GM23338 (cell line): ENCODE measurements at regions not wholly inside any gene's neighbourhood (a gene's known extent, or its start where the extent isn't known, plus 50 kb on each side); places are given as distances from the start of the nearest gene placed in this dataset.

Experiments used
- ATAC-seq: fragments of 200-7000 bp; cut with Tn5 transposase; 3 replicates; pipeline ENCODE4 v1.9.1; 2020
- DNase-seq: peaks from one replicate; pipeline ENCODE4 v3.0.0-alpha.2; 2015; ENCODE audit warnings: low spot score
- H2AFZ ChIP-seq: fragments of 200-600 bp; sonication (generic); 2 replicates; pipeline ENCODE4 v1.8.0; 2016; ENCODE audit warnings: antibody characterized with exemption, mild to moderate bottlenecking, moderate library complexity
- H3F3A ChIP-seq: fragments of 200-600 bp; sonication (generic); replicated peaks from 2 replicates; pipeline ENCODE4 v1.8.0; 2017; ENCODE audit warnings: antibody characterized with exemption, mixed run types, low read depth
- H3K27ac ChIP-seq: fragments of 200-600 bp; sonication (generic); 2 replicates; pipeline ENCODE4 v1.6.1; 2016; ENCODE audit warnings: low read depth
- H3K27me3 ChIP-seq: fragments of 200-600 bp; sonication (generic); 2 replicates; pipeline ENCODE4 v1.8.0; 2016; ENCODE audit warnings: mild to moderate bottlenecking, mixed run types, moderate library complexity; ENCODE audit not compliant: insufficient read depth
- H3K36me3 ChIP-seq: fragments of 200-600 bp; sonication (generic); 2 replicates; pipeline ENCODE4 v1.8.0; 2016; ENCODE audit warnings: mild to moderate bottlenecking; ENCODE audit not compliant: insufficient read depth
- H3K4me1 ChIP-seq: fragments of 200-600 bp; sonication (generic); 2 replicates; pipeline ENCODE4 v1.8.0; 2016; ENCODE audit warnings: mild to moderate bottlenecking, moderate library complexity; ENCODE audit not compliant: insufficient read depth
- H3K4me2 ChIP-seq: fragments of 200-600 bp; sonication (generic); 2 replicates; pipeline ENCODE4 v1.7.1; 2017; ENCODE audit warnings: mixed run types
- H3K4me3 ChIP-seq: fragments of 200-600 bp; sonication (generic); 2 replicates; pipeline ENCODE4 v1.6.1; 2016; ENCODE audit warnings: mixed run types
- H3K79me2 ChIP-seq: fragments of 200-600 bp; sonication (generic); replicated peaks from 2 replicates; pipeline ENCODE4 v1.8.0; 2017; ENCODE audit warnings: mild to moderate bottlenecking; ENCODE audit not compliant: insufficient read depth
- H3K9me2 ChIP-seq: fragments of 200-600 bp; sonication (generic); 2 replicates; pipeline ENCODE4 v1.8.0; 2017; ENCODE audit not compliant: insufficient read depth
- H4K20me1 ChIP-seq: fragments of 200-600 bp; sonication (generic); replicated peaks from 2 replicates; pipeline ENCODE4 v1.8.0; 2017; ENCODE audit warnings: mild to moderate bottlenecking; ENCODE audit not compliant: insufficient read depth
- H3K27ac Mint-ChIP-seq: 2 replicates; pipeline ENCODE4 v1.8.0; 2020; ENCODE audit warnings: inconsistent platforms, mild to moderate bottlenecking, moderate library complexity, mixed read lengths
- H3K27me3 Mint-ChIP-seq: 3 replicates; pipeline ENCODE4 v1.8.0; 2022; ENCODE audit warnings: low read depth, mild to moderate bottlenecking, moderate library complexity, mixed read lengths, inconsistent platforms; ENCODE audit not compliant: insufficient read depth, poor library complexity
- H3K36me3 Mint-ChIP-seq: 3 replicates; pipeline ENCODE4 v1.8.0; 2021; ENCODE audit warnings: low read depth, mild to moderate bottlenecking, inconsistent platforms, moderate library complexity, mixed read lengths
- H3K4me1 Mint-ChIP-seq: 3 replicates; pipeline ENCODE4 v1.8.0; 2020; ENCODE audit warnings: mild to moderate bottlenecking, inconsistent platforms, mixed read lengths
- H3K4me3 Mint-ChIP-seq: 3 replicates; pipeline ENCODE4 v1.8.0; 2021; ENCODE audit warnings: moderate library complexity, mild to moderate bottlenecking, inconsistent platforms, mixed read lengths
- H3K9me3 Mint-ChIP-seq: 3 replicates; pipeline ENCODE4 v1.8.0; 2020; ENCODE audit warnings: moderate library complexity, mild to moderate bottlenecking, inconsistent platforms, mixed read lengths
- CREB1 ChIP-seq: fragments of 250-450 bp; sonication (Bioruptor Pico); IDR thresholded peaks from 2 replicates; pipeline ENCODE4 v1.5.0; 2020; ENCODE audit warnings: low read depth, mild to moderate bottlenecking, moderate library complexity
- ETS1 ChIP-seq: IDR thresholded peaks from 2 replicates; pipeline ENCODE4 v1.6.1; 2016; ENCODE audit warnings: antibody characterized with exemption
- JUNB ChIP-seq: IDR thresholded peaks from one replicate; pipeline ENCODE4 v1.6.1; 2016; ENCODE audit warnings: antibody characterized with exemption; ENCODE audit not compliant: unreplicated experiment
- ZNF114 ChIP-seq: fragments of 250-450 bp; sonication (Bioruptor Pico); IDR thresholded peaks from 2 replicates; pipeline ENCODE4 v1.5.0; 2020; ENCODE audit warnings: mild to moderate bottlenecking, moderate library complexity
- ZNF331 ChIP-seq: fragments of 250-450 bp; sonication (Bioruptor Pico); IDR thresholded peaks from 2 replicates; pipeline ENCODE4 v1.5.0; 2020; ENCODE audit warnings: low read depth, mild to moderate bottlenecking, moderate library complexity
- ZNF462 ChIP-seq: fragments of 250-450 bp; sonication (Bioruptor Pico); IDR thresholded peaks from 2 replicates; pipeline ENCODE4 v1.5.0; 2020; ENCODE audit warnings: mild to moderate bottlenecking, moderate library complexity

GRCh38 chr1:17903386-17903785, 148.3 kb downstream of the ACTL8 start (continued):
- TF ChIP-seq ZNF462 (CRISPR knock-in tag), result no peak
- TF ChIP-seq JUNB, result no peak
- TF ChIP-seq ETS1, result no peak
- TF ChIP-seq ZNF114 (CRISPR knock-in tag), result no peak

GRCh38 chr1:17904290-17904689, 149.2 kb downstream of the ACTL8 start:
- Mint-ChIP-seq H3K36me3 (no peaks in the 10 kb centered on the region), H3K27me3 (peaks cover 2% of the 10 kb centered on the region), H3K9me3 (no peaks in the 10 kb centered on the region), H3K27ac (no peak overlapping the region), H3K4me1 (no peaks in the 10 kb centered on the region; the same call in 2 of the 3 replicates), H3K4me3 (no peak overlapping the region)
- DNase-seq (no peak), ATAC-seq (no peak)
- H3K27me3 ChIP-seq, result no peaks in the 10 kb centered on the region
- H3K4me2 ChIP-seq, result no peak overlapping the region
- no peak overlapping the region for H3K27ac ChIP-seq
- no peaks in the 10 kb centered on the region for H3F3A ChIP-seq
- H3K36me3 ChIP-seq, result no peaks in the 10 kb centered on the region
- no peak overlapping the region for H2AFZ ChIP-seq
- H3K4me3 ChIP-seq, result no peak overlapping the region
- H3K9me2 ChIP-seq, result 0 out of 2 replicates have a peak, but pooled peaks cover 3% of the 10 kb centered on the region
- no peaks in the 10 kb centered on the region for H3K4me1 ChIP-seq
- H3K79me2 ChIP-seq, result no peaks in the 10 kb centered on the region
- H4K20me1 ChIP-seq, result no peaks in the 10 kb centered on the region
- TF ChIP-seq ZNF331, result no peak
- TF ChIP-seq CREB1 (CRISPR knock-in tag), result no peak
- TF ChIP-seq JUNB, result no peak
- no peak for TF ChIP-seq ZNF462 (CRISPR knock-in tag)
